Astrocyte of the cerebellum (primary cell): ENCODE measurements at regions not wholly inside any gene's neighbourhood (a gene's known extent, or its start where the extent isn't known, plus 50 kb on each side); places are given as distances from the start of the nearest gene placed in this dataset.

Experiments
- DNase-seq: peaks from one replicate; pipeline ENCODE4 v3.0.0-alpha.2; 2011; ENCODE audit warnings: low read depth
- H3K4me3 ChIP-seq: 2 replicates; pipeline ENCODE4 v1.5.1; 2011; ENCODE audit warnings: mild to moderate bottlenecking, low read depth, low read length, moderate library complexity
- CTCF ChIP-seq: IDR thresholded peaks from 2 replicates; pipeline ENCODE4 v1.5.1; 2012; ENCODE audit warnings: low read length, low read depth, moderate library complexity, mild to moderate bottlenecking; ENCODE audit errors: missing control alignments
- in situ Hi-C: cut with HindIII; loops from 2 replicates; pipeline ENCODE4 v1.10.0; 2017; ENCODE audit warnings: low sequenced_read_pairs

GRCh38 chr6:98539741-98540140, 294.6 kb upstream of the POU3F2 start:
- DNase-seq = no peak
- TF ChIP-seq CTCF = no peak
- in situ Hi-C loops = no loop called here
- H3K4me3 ChIP-seq = no peak overlapping the region

- no peak for DNase-seq
- no peak for TF ChIP-seq CTCF
- in situ Hi-C loops = no loop called here
- no peak overlapping the region for H3K4me3 ChIP-seq
Measured at GRCh38 chr6:98546376-98546775, 288.0 kb upstream of the POU3F2 start.

- in situ Hi-C loops = no loop called here
- no peak overlapping the region for H3K4me3 ChIP-seq
- TF ChIP-seq CTCF = no peak
- no peak for DNase-seq
Measured at GRCh38 chr6:98547151-98547550, 287.2 kb upstream of the POU3F2 start.

GRCh38 chr6:98547634-98548033, 286.7 kb upstream of the POU3F2 start:
- in situ Hi-C loops = no loop called here
- DNase-seq = no peak
- no peak overlapping the region for H3K4me3 ChIP-seq
- no peak for TF ChIP-seq CTCF

- in situ Hi-C loops = no loop called here
- no peak for TF ChIP-seq CTCF
- H3K4me3 ChIP-seq = no peak overlapping the region
- DNase-seq = no peak
Measured at GRCh38 chr6:98548301-98548700, 286.1 kb upstream of the POU3F2 start.

- in situ Hi-C loops = no loop called here
- DNase-seq = no peak
- no peak for TF ChIP-seq CTCF
- no peak overlapping the region for H3K4me3 ChIP-seq
Measured at GRCh38 chr6:98560418-98560817, 274.0 kb upstream of the POU3F2 start.

GRCh38 chr6:98560841-98561240, 273.5 kb upstream of the POU3F2 start:
- no peak for TF ChIP-seq CTCF
- in situ Hi-C loops = no loop called here
- H3K4me3 ChIP-seq = no peak overlapping the region

More at GRCh38 chr6:98560841-98561240, 273.5 kb upstream of the POU3F2 start:
- DNase-seq = no peak
